GM12878 (cell line): ENCODE measurements at regions not wholly inside any gene's neighbourhood (a gene's known extent, or its start where the extent isn't known, plus 50 kb on each side); places are given as distances from the start of the nearest gene placed in this dataset.

Experiments
- ATAC-seq: fragments of 200-7000 bp; cut with Tn5 transposase; 3 replicates; pipeline ENCODE4 v1.9.1; 2020; ENCODE audit warnings: mild to moderate bottlenecking, moderate library complexity
- BruUV-seq: library from RNA; stranded (reverse); fragments of 400-500 nt; replicated peaks from 2 replicates; lab custom pipeline; 2021; lab: Mats Ljungman, UMichigan
- CTCF ChIA-PET: fragments of 300-600 bp; sonication (Branson Sonifier 250); formaldehyde crosslinking; extraction: SDS; loops from one replicate; lab custom pipeline; 2021; ENCODE audit warnings: inconsistent platforms; lab: Yijun Ruan, JAX
- POLR2A ChIA-PET: fragments of 350-600 bp; formaldehyde crosslinking; extraction: SDS; loops from one replicate; lab custom pipeline; 2021; ENCODE audit warnings: inconsistent platforms; lab: Charles Lee
- RAD21 ChIA-PET: fragments of 300-600 bp; sonication (Branson Sonifier 250); formaldehyde crosslinking; loops from one replicate; lab custom pipeline; 2023; ENCODE audit warnings: antibody characterized with exemption; ENCODE audit not compliant: unreplicated experiment; lab: Charles Lee
- SMC1A ChIA-PET: fragments of 300-600 bp; sonication (Branson Sonifier 250); formaldehyde crosslinking; loops from one replicate; lab custom pipeline; 2023; ENCODE audit not compliant: unreplicated experiment, uncharacterized antibody; lab: Charles Lee
- DNase-seq: peaks from one replicate; pipeline ENCODE4 v3.0.0-alpha.2; 2011; ENCODE audit warnings: low read depth, low spot score
- FAIRE-seq: peaks from 3 replicates; lab custom pipeline; 2011; peaks lifted over from hg19 to GRCh38; lab: Jason Lieb, UNC
- H2AFZ ChIP-seq: 2 replicates; pipeline ENCODE4 v1.6.0; 2011; ENCODE audit warnings: low read depth, low read length, control low read depth; ENCODE audit not compliant: control insufficient read depth
- H3K27ac ChIP-seq: 2 replicates; pipeline ENCODE4 v1.5.1; 2011; ENCODE audit warnings: control low read depth; ENCODE audit not compliant: control insufficient read depth, insufficient read depth
- H3K27me3 ChIP-seq, 2 experiments: replicated peaks in 1 of 2; 2 replicates each; pipeline versions ENCODE4 v1.6.0 to v1.6.1; 2011; ENCODE audit warnings: low read length in 1 of 2; ENCODE audit not compliant: control insufficient read depth in 2 of 2, insufficient read depth in 2 of 2
- H3K36me3 ChIP-seq, 2 experiments: 2 replicates each; pipeline ENCODE4 v1.5.1; 2011; ENCODE audit warnings: low read length in 1 of 2; ENCODE audit not compliant: control insufficient read depth in 2 of 2, insufficient read depth in 2 of 2
- H3K4me1 ChIP-seq: 2 replicates; pipeline ENCODE4 v1.6.1; 2011; ENCODE audit warnings: mild to moderate bottlenecking, low read length, moderate library complexity, mixed read lengths; ENCODE audit not compliant: control insufficient read depth, insufficient read depth
- H3K4me2 ChIP-seq: 2 replicates; pipeline ENCODE4 v1.6.0; 2011; ENCODE audit warnings: control low read depth; ENCODE audit not compliant: control insufficient read depth, insufficient read depth
- H3K4me3 ChIP-seq: fragments of 200-600 bp; sonication (generic); 2 replicates; pipeline ENCODE4 v1.5.1; 2016
- H3K79me2 ChIP-seq: 2 replicates; pipeline ENCODE4 v1.6.0; 2011; ENCODE audit warnings: low read length; ENCODE audit not compliant: control insufficient read depth, insufficient read depth
- H3K9ac ChIP-seq: 2 replicates; pipeline ENCODE4 v1.8.0; 2011; ENCODE audit warnings: low read length, control low read depth, mixed read lengths; ENCODE audit not compliant: control insufficient read depth, insufficient read depth
- H3K9me3 ChIP-seq: replicated peaks from 3 replicates; pipeline ENCODE4 v1.5.1; 2011; ENCODE audit warnings: mild to moderate bottlenecking, low read length; ENCODE audit not compliant: control insufficient read depth, insufficient read depth
- H4K20me1 ChIP-seq: 2 replicates; pipeline ENCODE4 v1.6.0; 2011; ENCODE audit not compliant: control insufficient read depth, insufficient read depth
- BHLHE40 ChIP-seq, 2 experiments: fragments of 450-650 bp in 1 of 2; IDR thresholded peaks; 2 replicates each; pipeline ENCODE4 v1.6.1; 2011 to 2017; ENCODE audit warnings: low read depth in 2 of 2, borderline replicate concordance in 1 of 2, improper control_type of control experiment in 1 of 2, low read length in 1 of 2, mild to moderate bottlenecking in 1 of 2
- DPF2 ChIP-seq: fragments of 450-650 bp; IDR thresholded peaks from 2 replicates; pipeline ENCODE4 v1.6.1; 2017; ENCODE audit warnings: mild to moderate bottlenecking
- EGR1 ChIP-seq, 2 experiments: IDR thresholded peaks; 1 replicate in 1 of 2; 2 replicates in 1 of 2; pipeline ENCODE4 v1.6.1; 2011 to 2012; ENCODE audit warnings: low read depth in 2 of 2, low read length in 2 of 2, borderline replicate concordance in 1 of 2, mild to moderate bottlenecking in 1 of 2, moderate library complexity in 1 of 2
- NR2C1 ChIP-seq: fragments of 450-650 bp; IDR thresholded peaks from 2 replicates; pipeline ENCODE4 v1.6.1; 2017; ENCODE audit warnings: antibody characterized with exemption, mild to moderate bottlenecking, moderate library complexity
- NRF1 ChIP-seq: conservative IDR thresholded peaks from 2 replicates; pipeline ENCODE4 v1.6.1; 2011; ENCODE audit warnings: mild to moderate bottlenecking, low read depth, low read length, improper control_type of control experiment
- POLR2A ChIP-seq: IDR thresholded peaks from 2 replicates; pipeline ENCODE4 v1.6.1; 2011; ENCODE audit warnings: low read depth, mild to moderate bottlenecking, low read length
- RAD51 ChIP-seq: fragments of 450-650 bp; IDR thresholded peaks from 2 replicates; pipeline ENCODE4 v1.6.1; 2016; ENCODE audit warnings: moderate library complexity, mild to moderate bottlenecking, inconsistent platforms
- RFX5 ChIP-seq: IDR thresholded peaks from 2 replicates; pipeline ENCODE4 v1.6.1; 2011; ENCODE audit warnings: low read depth, low read length, improper control_type of control experiment
- SPI1 ChIP-seq: IDR thresholded peaks from 2 replicates; pipeline ENCODE4 v1.6.1; 2011; ENCODE audit warnings: low read depth, mild to moderate bottlenecking, low read length, moderate library complexity, borderline replicate concordance; ENCODE audit not compliant: insufficient read depth
- TCF3 ChIP-seq: IDR thresholded peaks from 2 replicates; pipeline ENCODE4 v1.6.1; 2012; ENCODE audit warnings: low read depth, mild to moderate bottlenecking, low read length, borderline replicate concordance; ENCODE audit not compliant: insufficient read depth
- in situ Hi-C: fragments of 300-500 bp; cut with MboI; formaldehyde crosslinking; loops from 9 replicates; pipeline ENCODE4 v1.14.3; 2018; ENCODE audit warnings: mixed read lengths
- intact Hi-C: fragments of 100-400 bp; cut with micrococcal nuclease; formaldehyde crosslinking; loops from one replicate; pipeline ENCODE4 v1.14.2; 2022; ENCODE audit not compliant: unreplicated experiment
- TF ChIP-seq, protein P1 (sequence below): IDR thresholded peaks from 2 replicates; pipeline ENCODE4 v1.6.1; 2012; ENCODE audit warnings: improper control_type of control experiment, low read depth, low read length; ENCODE audit not compliant: insufficient replicate concordance

DNA sequence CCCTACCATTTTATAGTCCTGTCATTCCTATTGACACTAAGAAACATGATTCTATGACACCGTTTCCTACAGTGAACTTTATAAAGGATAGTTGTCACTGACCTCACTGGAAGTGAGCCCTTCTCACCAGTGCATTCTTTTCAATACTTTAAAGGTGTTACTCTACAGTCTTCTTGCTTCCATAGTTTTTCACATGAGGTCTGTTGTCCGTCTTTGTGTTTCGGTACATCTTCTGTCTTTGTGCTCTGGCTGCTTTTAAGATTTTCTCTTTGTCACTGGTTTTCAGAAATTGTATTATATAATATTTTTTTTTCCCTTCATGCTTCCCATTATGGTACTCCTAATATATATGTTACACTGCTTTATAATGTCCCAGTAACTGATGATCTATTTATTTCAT lies 174.2 kb downstream of the KIF20B start (continued):
- no peak for TF ChIP-seq BHLHE40 (IDR thresholded peaks at IDR 0.05; ENCODE audit: borderline replicate concordance in 1 of 2, low read depth in 2 of 2, low read length in 1 of 2)
- TF ChIP-seq RFX5 = no peak
- TF ChIP-seq NR2C1 = no peak
- TF ChIP-seq EGR1 (IDR thresholded peaks at IDR 0.05; ENCODE audit: borderline replicate concordance in 1 of 2, low read depth in 2 of 2, low read length in 2 of 2) = no peak
- TF ChIP-seq POLR2A = no peak
- no peak for TF ChIP-seq SPI1
- no peak for TF ChIP-seq TCF3
- TF ChIP-seq NRF1 = no peak
- TF ChIP-seq, all 136 proteins: peak for 0

DNA sequence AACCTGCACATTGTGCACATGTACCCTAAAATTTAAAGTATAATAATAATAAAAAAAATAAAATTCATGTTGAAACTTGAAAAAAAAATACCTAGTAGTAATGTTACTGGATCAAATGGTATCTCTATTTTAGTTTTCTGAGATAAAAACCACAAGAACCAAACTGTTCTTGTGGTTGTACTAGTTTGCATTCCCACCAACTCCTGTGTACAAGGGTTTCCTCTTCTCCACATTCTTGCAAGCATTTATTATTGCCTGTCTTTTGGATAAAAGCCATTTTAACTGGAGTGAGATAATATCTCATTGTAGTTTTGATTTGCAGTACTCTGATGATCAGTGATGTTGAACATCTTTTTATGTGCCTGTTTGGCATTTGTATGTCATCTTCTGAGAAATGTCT lies 177.7 kb downstream of the KIF20B start:
- no peaks in the 10 kb centered on the region for H3K79me2 ChIP-seq
- H3K9ac ChIP-seq = no peak overlapping the region
- FAIRE-seq (no peak), ATAC-seq (no peak), DNase-seq (no peak)
- ChIA-PET CTCF (no interaction called here), RAD21 (no interaction called here), POLR2A (no interaction called here)
- H2AFZ ChIP-seq = no peak overlapping the region
- no peaks in the 10 kb centered on the region for H4K20me1 ChIP-seq
- no peaks in the 10 kb centered on the region; a peak in 1 of 4 replicates for H3K27me3 ChIP-seq
- no peak overlapping the region for H3K27ac ChIP-seq
- H3K4me3 ChIP-seq = no peak overlapping the region
- no peak overlapping the region for H3K4me2 ChIP-seq
- no peaks in the 10 kb centered on the region for H3K4me1 ChIP-seq
- TF ChIP-seq RAD51 = no peak
- TF ChIP-seq, protein P1, sequence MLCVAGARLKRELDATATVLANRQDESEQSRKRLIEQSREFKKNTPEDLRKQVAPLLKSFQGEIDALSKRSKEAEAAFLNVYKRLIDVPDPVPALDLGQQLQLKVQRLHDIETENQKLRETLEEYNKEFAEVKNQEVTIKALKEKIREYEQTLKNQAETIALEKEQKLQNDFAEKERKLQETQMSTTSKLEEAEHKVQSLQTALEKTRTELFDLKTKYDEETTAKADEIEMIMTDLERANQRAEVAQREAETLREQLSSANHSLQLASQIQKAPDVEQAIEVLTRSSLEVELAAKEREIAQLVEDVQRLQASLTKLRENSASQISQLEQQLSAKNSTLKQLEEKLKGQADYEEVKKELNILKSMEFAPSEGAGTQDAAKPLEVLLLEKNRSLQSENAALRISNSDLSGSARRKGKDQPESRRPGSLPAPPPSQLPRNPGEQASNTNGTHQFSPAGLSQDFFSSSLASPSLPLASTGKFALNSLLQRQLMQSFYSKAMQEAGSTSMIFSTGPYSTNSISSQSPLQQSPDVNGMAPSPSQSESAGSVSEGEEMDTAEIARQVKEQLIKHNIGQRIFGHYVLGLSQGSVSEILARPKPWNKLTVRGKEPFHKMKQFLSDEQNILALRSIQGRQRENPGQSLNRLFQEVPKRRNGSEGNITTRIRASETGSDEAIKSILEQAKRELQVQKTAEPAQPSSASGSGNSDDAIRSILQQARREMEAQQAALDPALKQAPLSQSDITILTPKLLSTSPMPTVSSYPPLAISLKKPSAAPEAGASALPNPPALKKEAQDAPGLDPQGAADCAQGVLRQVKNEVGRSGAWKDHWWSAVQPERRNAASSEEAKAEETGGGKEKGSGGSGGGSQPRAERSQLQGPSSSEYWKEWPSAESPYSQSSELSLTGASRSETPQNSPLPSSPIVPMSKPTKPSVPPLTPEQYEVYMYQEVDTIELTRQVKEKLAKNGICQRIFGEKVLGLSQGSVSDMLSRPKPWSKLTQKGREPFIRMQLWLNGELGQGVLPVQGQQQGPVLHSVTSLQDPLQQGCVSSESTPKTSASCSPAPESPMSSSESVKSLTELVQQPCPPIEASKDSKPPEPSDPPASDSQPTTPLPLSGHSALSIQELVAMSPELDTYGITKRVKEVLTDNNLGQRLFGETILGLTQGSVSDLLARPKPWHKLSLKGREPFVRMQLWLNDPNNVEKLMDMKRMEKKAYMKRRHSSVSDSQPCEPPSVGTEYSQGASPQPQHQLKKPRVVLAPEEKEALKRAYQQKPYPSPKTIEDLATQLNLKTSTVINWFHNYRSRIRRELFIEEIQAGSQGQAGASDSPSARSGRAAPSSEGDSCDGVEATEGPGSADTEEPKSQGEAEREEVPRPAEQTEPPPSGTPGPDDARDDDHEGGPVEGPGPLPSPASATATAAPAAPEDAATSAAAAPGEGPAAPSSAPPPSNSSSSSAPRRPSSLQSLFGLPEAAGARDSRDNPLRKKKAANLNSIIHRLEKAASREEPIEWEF = no peak
- no peak for TF ChIP-seq DPF2
- TF ChIP-seq, all 136 proteins: peak for 0
- BruUV-seq = no TSS peak
- no peaks in the 10 kb centered on the region; the same call in 2 of the 3 replicates for H3K9me3 ChIP-seq
- in situ Hi-C loops = no loop called here
- no peaks in the 10 kb centered on the region for H3K36me3 ChIP-seq
- SMC1A ChIA-PET = interaction anchor here (1.2 kb wide), 1 partner anchor 69 kb away, joined by 3 read pairs; no protein-coding TSS in a partner anchor
- intact Hi-C loops = no loop called here
